Stimulated activated CD4-positive, alpha-beta T cell treated with anti-CD3 and anti-CD28 coated beads, Interleukin-1b, Interleukin-23, amount 100 ng/mL, for 24 hours (primary cell): ENCODE measurements at regions not wholly inside any gene's neighbourhood (a gene's known extent, or its start where the extent isn't known, plus 50 kb on each side); places are given as distances from the start of the nearest gene placed in this dataset.
"Not testable (repeated sequence)": the region's sequence is repeated elsewhere in the genome, so short reads cannot be mapped to it uniquely, and the experiment has no call there.

Experiments
- DNase-seq, 4 experiments: peaks; one replicate each; pipeline ENCODE4 v3.0.0-alpha.2; 2020; ENCODE audit warnings: low read depth in 4 of 4, low spot score in 1 of 4

- DNase-seq: no peak
Observed at GRCh38 chr5:174806729-174807128, 82.3 kb downstream of the MSX2 start.

DNA sequence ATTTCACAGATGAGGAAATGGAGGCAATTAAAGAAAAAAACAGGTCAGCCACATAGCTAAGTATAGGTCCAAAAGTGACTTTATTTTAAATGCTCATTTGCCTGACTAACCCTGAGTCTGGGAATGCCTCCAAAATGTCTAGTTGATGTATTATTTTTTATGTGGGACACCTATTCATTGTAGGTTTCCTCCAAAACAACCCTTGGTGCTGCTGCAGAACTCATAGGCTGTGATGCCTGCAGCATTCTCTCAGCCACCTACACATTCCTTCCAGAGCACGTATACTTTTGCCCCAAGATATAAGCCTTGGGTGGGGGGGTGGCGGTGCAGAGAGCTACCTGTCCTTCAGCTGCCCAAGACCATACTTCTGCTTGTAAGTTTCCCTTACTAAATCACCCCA, 77.4 kb downstream of the MSX2 start:
- no peak for DNase-seq

DNA sequence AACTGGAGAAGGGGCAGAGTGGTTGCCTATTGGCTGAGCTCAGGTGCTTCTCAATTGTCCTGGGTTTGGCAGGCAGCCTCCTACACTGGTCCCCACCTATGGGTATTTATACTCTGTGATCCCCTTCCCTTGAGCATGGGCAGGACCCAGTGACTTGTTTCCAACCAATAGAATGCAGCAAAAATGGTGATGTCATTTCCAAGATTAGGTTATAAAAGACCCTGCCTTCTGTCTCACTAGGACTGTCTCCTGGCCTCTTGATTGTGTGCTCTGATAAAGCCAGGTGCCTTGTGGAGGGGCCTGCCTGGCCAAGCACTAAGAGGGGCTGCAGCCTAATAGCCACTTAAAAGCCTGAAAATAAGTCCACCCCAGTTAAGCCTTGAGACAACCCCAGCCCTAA, 76.1 kb downstream of the MSX2 start:
- DNase-seq: no peak

DNA sequence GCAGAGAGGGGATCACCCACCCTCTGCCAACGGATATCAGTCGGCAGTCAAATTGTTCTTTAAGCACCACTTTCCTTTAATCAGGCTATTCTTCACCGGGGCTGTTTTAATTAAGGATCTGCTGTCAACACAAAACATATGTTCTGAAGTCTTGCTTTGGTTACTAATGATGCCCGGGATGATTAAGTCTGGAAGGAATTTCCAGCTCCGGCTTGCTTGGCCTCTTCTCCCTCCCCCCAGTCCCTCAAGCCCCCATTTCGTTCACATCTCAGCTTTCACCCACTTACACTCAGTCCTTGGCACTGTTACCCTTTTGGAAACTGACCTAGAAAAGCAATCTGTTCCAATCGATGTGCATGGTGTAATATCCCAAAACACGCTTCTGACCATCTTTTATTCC, 74.7 kb downstream of the MSX2 start:
- DNase-seq: no peak

DNA sequence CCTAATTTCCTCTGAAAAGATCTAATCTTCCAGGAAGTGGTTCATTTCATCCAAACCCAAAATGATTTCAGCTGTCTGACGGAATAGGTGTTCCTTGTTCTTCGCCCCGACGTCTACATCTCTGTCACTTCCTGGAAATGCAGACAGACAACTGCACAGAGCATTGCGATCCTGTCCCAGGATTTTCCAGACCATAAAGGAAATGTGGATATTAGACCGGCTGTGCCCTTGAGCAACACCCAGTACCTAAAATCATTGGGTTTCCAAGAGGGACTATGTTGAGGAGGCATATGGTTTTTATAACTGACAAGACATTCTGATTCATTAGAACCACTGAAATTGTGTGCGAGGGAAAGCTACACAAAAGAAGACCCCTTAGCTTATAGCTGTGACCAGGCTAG, 74.2 kb downstream of the MSX2 start:
- no peak for DNase-seq

DNA sequence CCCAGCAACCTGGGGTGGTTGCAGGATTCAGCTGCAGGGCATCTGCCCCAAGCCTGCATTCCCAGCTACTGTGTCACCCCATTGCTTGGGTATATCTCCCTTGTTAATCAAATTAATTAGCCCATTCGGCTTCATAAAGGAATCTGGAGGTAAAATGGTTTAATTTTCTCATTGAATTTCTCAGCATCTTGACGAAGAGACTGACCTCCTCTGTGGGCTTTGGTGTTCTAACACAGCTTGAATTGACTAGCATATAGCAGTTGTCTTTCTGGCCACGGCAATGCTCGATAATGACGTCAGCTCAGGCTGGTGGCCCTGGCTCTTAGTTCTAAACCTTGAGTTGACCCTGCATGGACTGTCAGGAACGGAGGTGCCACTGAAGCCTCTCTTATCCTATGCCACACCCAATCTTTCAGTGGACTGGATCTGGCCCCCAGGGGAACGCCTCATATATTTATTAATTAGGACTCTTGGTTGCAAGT, 72.4 kb downstream of the MSX2 start:
- DNase-seq: no peak

DNA sequence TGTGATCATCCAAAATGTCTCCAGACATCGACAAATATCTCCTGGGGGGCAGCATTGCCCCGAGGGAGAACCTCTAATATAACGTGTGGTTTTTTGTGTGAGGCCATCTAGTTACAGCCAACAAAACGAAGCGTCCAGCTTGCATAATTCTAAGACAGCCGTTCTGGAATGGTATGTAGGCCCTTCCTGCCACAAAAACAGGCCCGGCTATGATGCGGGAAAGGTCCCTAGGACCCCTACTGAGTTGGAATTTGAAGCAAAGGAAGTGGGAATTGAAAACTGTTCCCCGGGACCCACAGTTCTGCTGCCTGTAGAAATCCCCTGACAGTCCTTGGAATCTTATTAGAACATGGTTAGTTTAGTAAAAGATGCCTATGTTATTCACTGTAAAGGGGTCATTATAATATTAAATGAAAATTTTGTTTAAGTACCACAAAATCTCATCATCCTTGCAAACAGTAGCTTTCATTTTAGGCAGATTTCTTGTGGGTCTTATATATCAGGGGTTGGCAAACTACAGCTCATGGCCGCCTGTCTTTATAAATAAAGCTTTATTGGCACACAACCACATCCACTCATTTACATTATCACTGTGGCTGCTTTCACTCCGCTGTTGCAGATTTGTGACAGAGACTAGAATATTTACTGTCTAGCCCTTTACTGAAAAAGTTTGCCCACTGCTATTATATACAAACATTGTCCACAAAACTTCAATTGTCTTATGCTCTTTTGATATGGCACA, 70.7 kb downstream of the MSX2 start:
- DNase-seq: no peak

DNA sequence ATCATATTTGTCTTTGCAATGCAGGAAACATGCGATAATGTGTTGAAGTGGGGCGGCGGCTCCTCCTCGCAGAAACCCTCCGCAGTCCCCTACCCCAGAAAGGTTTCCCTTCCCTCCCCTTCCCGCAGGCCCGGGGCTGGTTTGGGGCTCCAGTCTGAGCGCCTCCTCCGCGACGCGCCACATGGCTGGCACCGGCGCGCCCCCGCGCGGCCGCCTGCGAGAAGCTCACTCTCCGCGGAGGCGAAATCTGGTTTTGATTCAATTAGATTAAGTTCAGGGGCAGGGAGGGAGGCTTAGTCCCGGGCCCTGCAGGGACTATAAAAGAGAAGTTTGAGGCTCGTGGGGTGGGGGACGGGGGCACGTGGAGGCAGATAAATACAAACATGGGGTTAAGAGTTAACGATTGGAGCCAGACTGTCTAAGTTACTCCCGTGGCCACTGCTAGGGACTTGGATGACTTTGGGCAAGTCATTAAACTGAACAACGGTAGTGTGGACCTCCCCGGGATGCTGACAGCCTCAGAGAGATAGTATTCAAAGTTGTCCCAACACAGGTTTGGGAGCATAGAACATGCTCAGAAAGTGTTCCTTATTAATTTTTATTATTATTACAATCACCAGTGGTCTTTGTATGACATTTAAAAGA, 69.4 kb downstream of the MSX2 start:
- peak; percentile 1 to 30 (median 18) for DNase-seq

GRCh38 chr5:174793076-174793475, 68.7 kb downstream of the MSX2 start:
- DNase-seq: no peak

DNA sequence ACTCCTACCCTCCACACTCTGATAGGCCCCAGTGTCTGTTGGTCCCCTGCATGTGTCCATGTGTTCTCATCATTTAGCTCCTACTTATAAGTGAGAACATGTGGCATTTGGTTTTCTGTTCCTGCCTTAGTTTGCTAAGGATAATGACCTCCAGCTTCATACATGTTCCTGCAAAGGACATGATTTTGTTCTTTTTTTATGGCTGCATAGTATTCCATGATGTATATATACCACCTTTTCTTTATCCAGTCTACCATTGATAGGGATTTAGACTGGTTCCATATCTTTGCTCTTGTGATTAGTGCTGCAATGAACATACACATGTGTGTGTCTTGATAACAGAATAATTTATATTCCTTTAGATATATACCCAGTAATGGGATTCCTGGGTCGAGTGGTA, 67.9 kb downstream of the MSX2 start:
- DNase-seq: not testable (repeated sequence)

GRCh38 chr5:174790906-174791305, 66.5 kb downstream of the MSX2 start:
- DNase-seq: no peak

GRCh38 chr5:174789596-174789995, 65.2 kb downstream of the MSX2 start:
- no peak for DNase-seq

GRCh38 chr5:174785120-174785680, 60.8 kb downstream of the MSX2 start:
- no peak for DNase-seq
